ENCODE measurements at regions not wholly inside any gene's neighbourhood (a gene's known extent, or its start where the extent isn't known, plus 50 kb on each side); places are given as distances from the start of the nearest gene placed in this dataset.

DNA sequence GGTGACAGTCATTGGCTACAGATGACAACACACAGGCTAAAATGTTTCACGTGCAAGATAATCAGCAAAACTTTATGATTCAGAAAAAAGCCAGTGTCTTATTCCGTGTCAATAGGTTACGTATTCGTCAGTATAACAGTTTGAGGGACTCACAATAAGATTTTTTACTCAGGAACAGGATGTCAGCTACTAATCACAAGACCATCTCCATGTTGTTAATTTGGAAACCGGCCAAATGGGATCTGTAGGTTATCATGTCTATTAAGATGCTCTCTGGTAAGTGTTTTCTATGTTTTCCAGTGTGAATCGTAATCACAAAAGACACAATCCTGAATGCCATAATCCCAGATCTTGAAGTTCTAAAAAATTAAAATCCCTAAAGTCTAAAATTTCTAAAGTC, 197.3 kb downstream of the ETV1 start:
- TF ChIP-seq POLR2A (IDR thresholded peaks at IDR 0.05) (no peak), EP300 (IDR thresholded peaks at IDR 0.05) (no peak)
- TF ChIP-seq, protein P1, sequence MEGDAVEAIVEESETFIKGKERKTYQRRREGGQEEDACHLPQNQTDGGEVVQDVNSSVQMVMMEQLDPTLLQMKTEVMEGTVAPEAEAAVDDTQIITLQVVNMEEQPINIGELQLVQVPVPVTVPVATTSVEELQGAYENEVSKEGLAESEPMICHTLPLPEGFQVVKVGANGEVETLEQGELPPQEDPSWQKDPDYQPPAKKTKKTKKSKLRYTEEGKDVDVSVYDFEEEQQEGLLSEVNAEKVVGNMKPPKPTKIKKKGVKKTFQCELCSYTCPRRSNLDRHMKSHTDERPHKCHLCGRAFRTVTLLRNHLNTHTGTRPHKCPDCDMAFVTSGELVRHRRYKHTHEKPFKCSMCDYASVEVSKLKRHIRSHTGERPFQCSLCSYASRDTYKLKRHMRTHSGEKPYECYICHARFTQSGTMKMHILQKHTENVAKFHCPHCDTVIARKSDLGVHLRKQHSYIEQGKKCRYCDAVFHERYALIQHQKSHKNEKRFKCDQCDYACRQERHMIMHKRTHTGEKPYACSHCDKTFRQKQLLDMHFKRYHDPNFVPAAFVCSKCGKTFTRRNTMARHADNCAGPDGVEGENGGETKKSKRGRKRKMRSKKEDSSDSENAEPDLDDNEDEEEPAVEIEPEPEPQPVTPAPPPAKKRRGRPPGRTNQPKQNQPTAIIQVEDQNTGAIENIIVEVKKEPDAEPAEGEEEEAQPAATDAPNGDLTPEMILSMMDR (IDR thresholded peaks at IDR 0.05): no peak

Measured in sigmoid colon (tissue), 4 donors.